CD1c-positive myeloid dendritic cell (primary cell): ENCODE measurements at regions not wholly inside any gene's neighbourhood (a gene's known extent, or its start where the extent isn't known, plus 50 kb on each side); places are given as distances from the start of the nearest gene placed in this dataset.

Experiments used
- DNase-seq: peaks from one replicate; pipeline ENCODE4 v3.0.0-alpha.2; 2016; ENCODE audit errors: extremely low spot score

- DNase-seq, result no peak
Observed at GRCh38 chr21:36532769-36533467, 53.0 kb upstream of the CLDN14 start.

GRCh38 chr21:36533468-36533848 is 53.5 kb upstream of the CLDN14 start:
- no peak for DNase-seq

- peak; percentile 2 for DNase-seq
Observed at GRCh38 chr21:36534656-36535055, 54.7 kb upstream of the CLDN14 start.

GRCh38 chr21:36535618-36536241 is 55.8 kb upstream of the CLDN14 start:
- no peak for DNase-seq

- no peak for DNase-seq
Observed at GRCh38 chr21:36538761-36539160, 58.8 kb upstream of the CLDN14 start.

GRCh38 chr21:36539434-36540150 is 59.7 kb upstream of the CLDN14 start:
- DNase-seq, result no peak

GRCh38 chr21:36540700-36541099 is 60.8 kb upstream of the CLDN14 start:
- no peak for DNase-seq

- DNase-seq, result no peak
Observed at GRCh38 chr21:36541721-36542139, 61.8 kb upstream of the CLDN14 start.

- no peak for DNase-seq
Observed at GRCh38 chr21:36542312-36543101, 62.6 kb upstream of the CLDN14 start.

GRCh38 chr21:36543924-36544323 is 64.0 kb upstream of the CLDN14 start:
- DNase-seq, result no peak

GRCh38 chr21:36544545-36544944 is 64.6 kb upstream of the CLDN14 start:
- DNase-seq, result no peak

GRCh38 chr21:36545776-36546511 is 66.0 kb upstream of the CLDN14 start:
- no peak for DNase-seq

- no peak for DNase-seq
Observed at GRCh38 chr21:36547464-36547863, 67.5 kb upstream of the CLDN14 start.

GRCh38 chr21:36548866-36549265 is 68.9 kb upstream of the CLDN14 start:
- no peak for DNase-seq

GRCh38 chr21:36549470-36549869 is 69.5 kb upstream of the CLDN14 start:
- no peak for DNase-seq

GRCh38 chr21:36550761-36551160 is 70.8 kb upstream of the CLDN14 start:
- DNase-seq, result peak; percentile 7

- DNase-seq, result no peak
Observed at GRCh38 chr21:36551321-36551720, 71.4 kb upstream of the CLDN14 start.

GRCh38 chr21:36551731-36552433 is 72.0 kb upstream of the CLDN14 start:
- peak; percentile 63 for DNase-seq

GRCh38 chr21:36552434-36552785 is 72.5 kb upstream of the CLDN14 start:
- no peak for DNase-seq

- no peak for DNase-seq
Observed at GRCh38 chr21:36553406-36553805, 73.5 kb upstream of the CLDN14 start.
